ENCODE measurements at regions not wholly inside any gene's neighbourhood (a gene's known extent, or its start where the extent isn't known, plus 50 kb on each side); places are given as distances from the start of the nearest gene placed in this dataset.

- TF ChIP-seq, protein P1, sequence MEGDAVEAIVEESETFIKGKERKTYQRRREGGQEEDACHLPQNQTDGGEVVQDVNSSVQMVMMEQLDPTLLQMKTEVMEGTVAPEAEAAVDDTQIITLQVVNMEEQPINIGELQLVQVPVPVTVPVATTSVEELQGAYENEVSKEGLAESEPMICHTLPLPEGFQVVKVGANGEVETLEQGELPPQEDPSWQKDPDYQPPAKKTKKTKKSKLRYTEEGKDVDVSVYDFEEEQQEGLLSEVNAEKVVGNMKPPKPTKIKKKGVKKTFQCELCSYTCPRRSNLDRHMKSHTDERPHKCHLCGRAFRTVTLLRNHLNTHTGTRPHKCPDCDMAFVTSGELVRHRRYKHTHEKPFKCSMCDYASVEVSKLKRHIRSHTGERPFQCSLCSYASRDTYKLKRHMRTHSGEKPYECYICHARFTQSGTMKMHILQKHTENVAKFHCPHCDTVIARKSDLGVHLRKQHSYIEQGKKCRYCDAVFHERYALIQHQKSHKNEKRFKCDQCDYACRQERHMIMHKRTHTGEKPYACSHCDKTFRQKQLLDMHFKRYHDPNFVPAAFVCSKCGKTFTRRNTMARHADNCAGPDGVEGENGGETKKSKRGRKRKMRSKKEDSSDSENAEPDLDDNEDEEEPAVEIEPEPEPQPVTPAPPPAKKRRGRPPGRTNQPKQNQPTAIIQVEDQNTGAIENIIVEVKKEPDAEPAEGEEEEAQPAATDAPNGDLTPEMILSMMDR (IDR thresholded peaks at IDR 0.05), result no peak
- ATAC-seq (no peak), DNase-seq (no peak)
- intact Hi-C loops (cut with DNase I, micrococcal nuclease), result no loop called here
- H3K4me3 ChIP-seq, result no peak overlapping the region
- no peaks in the 10 kb centered on the region for H3K9me3 ChIP-seq
- H3K4me1 ChIP-seq (ENCODE audit: low read depth), result no peaks in the 10 kb centered on the region
- no peaks in the 10 kb centered on the region for H3K36me3 ChIP-seq (ENCODE audit: low read depth)
Observed at GRCh38 chr16:61415126-61415525, 621.1 kb downstream of the CDH8 start.

DNA sequence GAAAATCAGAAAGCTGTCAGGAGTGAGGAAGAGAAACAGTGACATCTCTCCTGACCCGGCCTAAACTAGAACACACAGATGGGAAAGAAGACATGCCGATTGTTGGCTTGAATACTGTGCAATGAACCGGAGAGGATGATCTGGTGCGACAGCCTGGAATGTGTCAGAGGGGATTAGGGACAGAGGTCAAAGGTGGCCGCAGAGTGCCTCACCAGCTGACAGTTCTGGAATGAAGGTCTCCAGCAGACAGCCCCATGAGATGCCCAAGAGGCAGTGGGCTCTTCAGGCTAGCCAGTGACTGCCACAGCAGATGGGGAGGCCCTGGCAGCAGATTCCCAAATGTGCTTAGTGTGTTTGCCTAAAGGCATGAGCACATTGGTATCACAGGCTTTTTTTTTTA lies 623.2 kb downstream of the CDH8 start:
- TF ChIP-seq, protein P1 (IDR thresholded peaks at IDR 0.05), result no peak
- no peaks in the 10 kb centered on the region for H3K36me3 ChIP-seq (ENCODE audit: low read depth)
- no peak for ATAC-seq
- no peak overlapping the region for H3K4me3 ChIP-seq
- H3K9me3 ChIP-seq, result no peaks in the 10 kb centered on the region
- intact Hi-C loops (cut with DNase I, micrococcal nuclease), result no loop called here
- no peaks in the 10 kb centered on the region for H3K4me1 ChIP-seq (ENCODE audit: low read depth)
- no peak for DNase-seq

- no peak for ATAC-seq
- Histone ChIP-seq H3K4me1 (ENCODE audit: low read depth) (no peaks in the 10 kb centered on the region), H3K4me3 (no peak overlapping the region), H3K36me3 (ENCODE audit: low read depth) (no peaks in the 10 kb centered on the region), H3K9me3 (no peaks in the 10 kb centered on the region)
- intact Hi-C loops (cut with DNase I, micrococcal nuclease), result no loop called here
- TF ChIP-seq, protein P1 (IDR thresholded peaks at IDR 0.05), result no peak
- no peak for DNase-seq
Observed at GRCh38 chr16:61412562-61412961, 623.7 kb downstream of the CDH8 start.

- ATAC-seq, result no peak
- DNase-seq, result no peak
- Histone ChIP-seq H3K4me3 (no peak overlapping the region), H3K4me1 (ENCODE audit: low read depth) (no peaks in the 10 kb centered on the region), H3K36me3 (ENCODE audit: low read depth) (no peaks in the 10 kb centered on the region), H3K9me3 (no peaks in the 10 kb centered on the region)
- intact Hi-C loops (cut with DNase I, micrococcal nuclease), result no loop called here
- TF ChIP-seq, protein P1 (IDR thresholded peaks at IDR 0.05), result no peak
Observed at GRCh38 chr16:61409604-61410003, 626.6 kb downstream of the CDH8 start.

- TF ChIP-seq, protein P1 (IDR thresholded peaks at IDR 0.05), result no peak
- H3K4me1 ChIP-seq (ENCODE audit: low read depth), result no peaks in the 10 kb centered on the region
- no peaks in the 10 kb centered on the region for H3K36me3 ChIP-seq (ENCODE audit: low read depth)
- H3K9me3 ChIP-seq, result peaks cover 8% of the 10 kb centered on the region
- no peak for ATAC-seq
- DNase-seq, result no peak
- intact Hi-C loops (cut with DNase I, micrococcal nuclease), result no loop called here
- H3K4me3 ChIP-seq, result no peak overlapping the region
Observed at GRCh38 chr16:61403386-61403785, 632.9 kb downstream of the CDH8 start.

DNA sequence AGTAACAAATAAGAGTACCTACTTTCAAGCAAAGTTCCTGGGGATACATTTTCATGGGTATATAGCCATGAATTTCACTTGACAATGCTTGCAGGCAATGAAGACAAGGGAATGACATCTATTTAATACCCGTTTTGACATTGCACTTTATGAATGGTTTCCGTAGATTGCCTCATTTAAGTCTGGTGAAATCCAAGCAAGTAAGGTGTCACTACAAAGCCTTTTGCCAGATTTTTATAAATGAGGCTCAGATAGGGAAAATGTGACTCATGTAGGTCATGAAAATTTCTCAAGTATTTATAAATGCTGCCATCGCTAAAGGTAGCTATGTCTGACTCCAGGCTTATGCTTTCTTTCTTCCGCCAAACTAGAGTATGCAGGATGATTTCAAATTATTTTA lies 644.3 kb downstream of the CDH8 start:
- DNase-seq (no peak), ATAC-seq (no peak)
- Histone ChIP-seq H3K4me3 (no peak overlapping the region), H3K9me3 (peaks cover 2% of the 10 kb centered on the region), H3K4me1 (ENCODE audit: low read depth) (no peaks in the 10 kb centered on the region), H3K36me3 (ENCODE audit: low read depth) (no peaks in the 10 kb centered on the region)
- intact Hi-C loops (cut with DNase I, micrococcal nuclease), result no loop called here
- TF ChIP-seq, protein P1 (IDR thresholded peaks at IDR 0.05), result no peak

Measured in mucosa of descending colon (tissue), 3 donors.